Right lobe of liver (tissue), 4 donors: ENCODE measurements at regions not wholly inside any gene's neighbourhood (a gene's known extent, or its start where the extent isn't known, plus 50 kb on each side); places are given as distances from the start of the nearest gene placed in this dataset.

Experiments used
- CTCF ChIP-seq, 4 donors: fragments of 200-600 bp in 3 of 4; fragments of 450-650 bp in 1 of 4; IDR thresholded peaks; one replicate each; pipeline versions ENCODE4 v1.5.1 to v1.8.0; 2016 to 2022; ENCODE audit warnings: antibody characterized with exemption in 4 of 4, mild to moderate bottlenecking in 2 of 4
- POLR2A ChIP-seq: fragments of 450-650 bp; IDR thresholded peaks from one replicate; pipeline ENCODE4 v1.6.1; 2017; ENCODE audit warnings: antibody characterized with exemption, mild to moderate bottlenecking
- donor health status: DM: no; HTN: no; CAD: no.
- donor health status: DM: no; HTN: no; CAD: no.
- donor health status: DM: no; HTN: yes; CAD: no.

GRCh38 chr9:22337261-22337660 lies 109.4 kb upstream of the DMRTA1 start:
- TF ChIP-seq POLR2A (no peak), CTCF (IDR thresholded peaks at IDR 0.05) (no peak)
